Activated naive CD4-positive, alpha-beta T cell treated with anti-CD3 and anti-CD28 coated beads, Interleukin-2, amount 50 U/mL, for 72 hours (primary cell): ENCODE measurements at regions not wholly inside any gene's neighbourhood (a gene's known extent, or its start where the extent isn't known, plus 50 kb on each side); places are given as distances from the start of the nearest gene placed in this dataset.
"Not testable (repeated sequence)": the region's sequence is repeated elsewhere in the genome, so short reads cannot be mapped to it uniquely, and the experiment has no call there.

Experiments
- ATAC-seq, 2 donors: fragments of 150-1000 bp; cut with Tn5 transposase; 2 replicates each; pipeline ENCODE4 v1.10.0; 2021; ENCODE audit warnings: mild to moderate bottlenecking in 2 of 2, moderate library complexity in 2 of 2
- DNase-seq, 2 donors: peaks; one replicate each; pipeline ENCODE4 v3.0.0; 2021 to 2022; ENCODE audit warnings: low spot score in 2 of 2
- H3K27ac Mint-ChIP-seq, 2 donors: one replicate each; pipeline ENCODE4 v1.8.0; 2022; ENCODE audit warnings: mild to moderate bottlenecking in 2 of 2, mixed read lengths in 2 of 2
- H3K36me3 Mint-ChIP-seq, 2 donors: one replicate each; pipeline ENCODE4 v1.8.0; 2022; ENCODE audit warnings: mixed read lengths in 2 of 2
- H3K9me3 Mint-ChIP-seq, 2 donors: one replicate each; pipeline ENCODE4 v1.8.0; 2022; ENCODE audit warnings: mixed read lengths in 2 of 2

DNA sequence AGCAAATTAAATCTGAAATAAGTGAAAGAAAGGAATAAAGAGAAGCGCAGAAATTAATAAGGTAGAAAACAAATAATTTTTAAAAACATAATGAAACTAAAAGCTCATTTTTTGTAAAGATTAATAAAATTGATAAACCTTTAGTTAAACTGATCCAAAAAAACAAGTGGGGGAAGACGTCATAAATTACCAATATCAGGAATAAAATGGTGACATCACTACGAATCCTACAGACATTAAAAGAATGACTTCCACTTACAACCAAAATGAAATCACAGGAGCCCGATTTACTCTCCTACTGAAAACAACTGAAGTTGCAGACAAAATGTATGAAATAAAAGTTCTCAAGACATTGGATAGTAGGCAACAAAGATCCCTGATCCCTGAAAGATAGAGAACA lies 68.1 kb upstream of the IFFO2 start:
- Mint-ChIP-seq H3K9me3 (peaks cover 0 to 5% of the 10 kb centered on the region in 2 donors), H3K27ac (no peak overlapping the region), H3K36me3 (no peaks in the 10 kb centered on the region)
- ATAC-seq = no peak
- DNase-seq = no peak

- ATAC-seq (no peak), DNase-seq (no peak)
- Mint-ChIP-seq H3K9me3 (peaks cover 0 to 11% of the 10 kb centered on the region in 2 donors), H3K36me3 (no peaks in the 10 kb centered on the region), H3K27ac (no peak overlapping the region)
Measured at GRCh38 chr1:19023787-19024186, 67.3 kb upstream of the IFFO2 start.

GRCh38 chr1:19021845-19022244 lies 65.4 kb upstream of the IFFO2 start:
- Mint-ChIP-seq H3K27ac (no peak overlapping the region), H3K36me3 (no peaks in the 10 kb centered on the region)
- no peak for ATAC-seq

DNA sequence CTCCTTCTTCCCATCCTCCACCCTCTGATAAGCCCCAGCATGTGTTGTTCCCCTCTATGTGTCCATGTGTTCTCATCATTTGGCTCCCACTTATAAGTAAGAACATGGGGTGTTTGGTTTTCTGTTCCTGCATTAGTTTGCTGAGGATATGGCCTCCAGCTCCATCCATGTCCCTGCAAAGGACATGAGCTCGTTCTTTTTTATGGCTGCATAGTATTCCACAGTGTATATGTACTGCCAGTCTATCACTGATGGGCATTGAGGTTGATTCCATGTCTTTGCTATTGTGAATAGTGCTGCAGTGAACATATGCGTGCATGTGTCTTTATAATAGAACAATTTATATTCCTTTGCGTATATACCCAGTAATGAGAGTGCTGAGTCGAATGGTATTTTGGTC lies 62.8 kb upstream of the IFFO2 start:
- ATAC-seq, DNase-seq, H3K36me3 Mint-ChIP-seq, H3K27ac Mint-ChIP-seq: not testable (repeated sequence)
- peaks cover 0 to 11% of the 10 kb centered on the region in 2 donors for H3K9me3 Mint-ChIP-seq

More at GRCh38 chr1:19021845-19022244, 65.4 kb upstream of the IFFO2 start:
- DNase-seq = no peak
- H3K9me3 Mint-ChIP-seq = peaks cover 0 to 11% of the 10 kb centered on the region in 2 donors

DNA sequence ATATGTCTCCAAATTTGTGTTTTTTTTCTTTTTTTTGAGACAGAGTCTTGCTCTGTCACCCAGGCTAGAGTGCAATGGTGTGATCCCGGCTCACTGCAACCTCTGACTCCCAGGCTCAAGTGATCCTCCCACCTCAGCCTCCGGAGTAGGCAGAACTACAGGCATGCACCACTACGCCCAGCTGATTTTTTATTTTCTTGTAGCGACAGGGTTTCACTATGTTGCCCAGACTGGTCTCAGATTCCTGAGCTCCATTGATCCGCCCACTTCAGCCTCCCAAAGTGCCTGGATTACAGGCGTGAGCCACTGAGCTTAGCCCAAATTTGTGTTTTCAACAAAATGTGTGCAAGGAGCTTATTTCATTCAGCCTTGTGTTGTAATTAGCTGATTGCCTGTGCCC lies 59.0 kb upstream of the IFFO2 start:
- H3K27ac Mint-ChIP-seq = no peak overlapping the region
- DNase-seq (no peak), ATAC-seq (no peak)
- H3K9me3 Mint-ChIP-seq = peaks cover 0 to 5% of the 10 kb centered on the region in 2 donors
- no peaks in the 10 kb centered on the region for H3K36me3 Mint-ChIP-seq

GRCh38 chr1:19014765-19015164 lies 58.3 kb upstream of the IFFO2 start:
- Mint-ChIP-seq H3K9me3 (peaks cover 0 to 5% of the 10 kb centered on the region in 2 donors), H3K27ac (no peak overlapping the region), H3K36me3 (no peaks in the 10 kb centered on the region)
- ATAC-seq (no peak), DNase-seq (no peak)

DNA sequence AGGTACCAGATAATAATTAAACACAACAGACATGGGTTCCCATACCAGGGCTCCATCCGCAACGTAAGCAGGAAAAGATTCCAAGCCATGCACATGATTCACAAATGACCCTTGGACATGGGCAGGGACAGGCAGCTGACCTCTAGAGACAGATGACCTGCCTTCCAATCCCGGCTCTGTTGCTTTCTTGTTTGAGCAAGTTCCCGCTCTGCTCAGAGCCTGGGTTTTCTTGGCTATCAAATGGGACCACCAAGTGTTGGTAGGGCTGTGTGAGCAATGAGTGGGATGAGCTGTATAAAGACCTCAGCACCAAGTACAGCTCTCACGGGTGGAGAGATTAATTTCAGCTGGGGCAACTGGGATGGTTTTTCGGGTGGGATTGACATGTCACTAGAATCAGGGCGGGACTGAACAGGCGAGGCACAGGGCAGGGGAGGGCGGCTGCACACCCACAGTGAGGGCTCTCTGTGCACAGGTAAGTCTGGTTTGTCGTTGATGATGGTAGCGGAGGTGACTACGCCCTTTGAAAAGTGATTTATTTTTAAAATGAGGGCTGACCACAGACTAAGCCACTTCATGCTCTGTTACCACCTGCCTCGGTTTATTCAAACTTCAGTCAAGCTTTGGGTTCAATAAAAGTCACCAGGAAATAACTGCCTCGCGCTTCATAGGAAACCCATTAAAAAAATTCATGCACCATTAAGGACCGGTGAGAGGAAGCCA lies 57.5 kb upstream of the IFFO2 start:
- DNase-seq (no peak), ATAC-seq (no peak)
- Mint-ChIP-seq H3K36me3 (no peaks in the 10 kb centered on the region), H3K27ac (no peak overlapping the region), H3K9me3 (peaks cover 0 to 1% of the 10 kb centered on the region in 2 donors)

DNA sequence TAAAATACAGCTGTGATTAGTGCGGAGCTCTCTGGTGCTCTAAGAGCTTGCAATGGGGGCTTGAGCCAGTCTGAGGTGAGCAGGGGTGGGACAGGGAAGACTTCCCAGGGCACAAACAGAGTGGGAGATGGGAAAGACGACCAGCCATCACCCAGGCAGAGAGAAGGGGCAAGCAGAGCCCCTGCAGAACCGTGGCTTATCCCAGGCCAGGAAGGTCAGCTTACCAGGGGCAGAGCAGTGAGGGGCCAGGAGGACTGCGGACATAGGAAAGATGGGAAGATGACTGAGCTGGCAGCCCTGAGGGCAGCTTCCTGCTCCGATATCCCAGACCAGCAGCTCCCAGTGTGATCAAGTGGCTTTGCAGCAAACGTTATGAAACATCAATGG lies 55.4 kb upstream of the IFFO2 start:
- Mint-ChIP-seq H3K36me3 (no peaks in the 10 kb centered on the region), H3K9me3 (peaks cover 0 to under 1% of the 10 kb centered on the region in 2 donors), H3K27ac (peak overlapping the region; percentile 91 to 93)
- DNase-seq (no peak), ATAC-seq (no peak)

DNA sequence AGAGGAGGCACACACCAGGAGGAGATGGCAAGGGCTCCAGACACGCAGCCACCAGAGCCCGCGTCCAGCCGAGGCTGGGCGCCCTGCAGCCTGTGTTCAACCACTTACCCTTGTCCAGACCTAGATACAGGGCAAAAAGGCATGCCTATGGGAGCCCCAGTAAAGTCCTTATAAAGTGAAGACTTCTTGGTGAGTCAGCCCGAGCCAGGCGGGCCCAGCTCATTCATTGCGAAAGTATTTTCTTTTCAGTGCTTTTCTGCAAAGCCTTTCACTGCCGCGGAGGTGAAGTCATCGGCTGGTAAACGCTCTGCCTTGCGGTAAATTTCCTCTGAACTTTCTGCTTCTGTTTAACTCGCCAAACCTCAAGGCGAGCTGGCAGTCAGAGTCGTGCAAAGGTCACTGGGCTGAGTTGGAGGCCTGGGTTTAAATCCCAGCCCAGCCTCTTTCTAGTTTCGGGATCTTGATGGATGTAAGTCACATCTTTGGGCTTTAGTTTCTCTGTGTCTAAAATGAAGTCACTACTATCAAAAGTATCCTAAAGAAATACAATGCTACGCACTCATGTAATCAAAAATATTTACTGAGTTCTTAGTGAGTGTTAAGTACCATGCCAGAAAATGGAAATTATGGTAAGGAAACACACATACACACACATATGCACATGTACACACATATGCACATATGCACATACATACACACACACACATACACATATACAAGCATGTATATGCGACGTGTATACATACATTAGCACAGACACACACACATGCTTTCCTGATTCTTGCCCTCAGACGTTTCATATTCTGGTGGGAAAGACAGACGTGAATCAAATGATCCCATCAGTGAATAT lies 54.7 kb upstream of the IFFO2 start:
- Mint-ChIP-seq H3K9me3 (peaks cover 0 to 4% of the 10 kb centered on the region in 2 donors), H3K27ac (peak overlapping the region; percentile 91 to 93), H3K36me3 (no peaks in the 10 kb centered on the region)
- peak; percentile 94 to 98 for ATAC-seq
- DNase-seq = peak; percentile 78 to 90

GRCh38 chr1:19010503-19010902 lies 54.0 kb upstream of the IFFO2 start:
- Mint-ChIP-seq H3K27ac (peak overlapping the region; percentile 90 to 93), H3K36me3 (no peaks in the 10 kb centered on the region), H3K9me3 (peaks cover 0 to 4% of the 10 kb centered on the region in 2 donors)
- no peak for DNase-seq
- ATAC-seq = no peak

DNA sequence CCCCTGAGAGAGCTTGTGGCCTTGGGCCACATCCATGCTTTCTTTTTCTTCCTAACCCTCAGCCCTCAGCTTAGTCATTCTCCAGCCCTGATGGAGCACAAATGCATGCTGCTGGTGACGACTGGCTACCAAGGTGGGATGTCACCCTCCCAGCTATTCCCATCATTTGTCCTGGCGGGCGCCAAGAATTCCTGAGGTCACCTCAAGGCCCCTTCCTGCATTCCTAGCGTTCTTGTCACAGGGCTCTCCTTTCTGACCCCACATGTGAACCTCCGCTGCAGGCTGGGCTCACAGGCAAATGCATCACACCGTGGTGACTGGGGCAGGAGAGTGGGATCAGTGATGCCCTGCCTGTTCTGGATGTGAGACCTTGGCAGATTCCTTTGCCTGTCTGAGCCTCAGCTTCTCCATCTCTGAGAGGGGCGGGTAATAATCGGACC lies 53.4 kb upstream of the IFFO2 start:
- H3K9me3 Mint-ChIP-seq = peaks cover 0 to 4% of the 10 kb centered on the region in 2 donors
- H3K27ac Mint-ChIP-seq = peak overlapping the region; percentile 90 to 93
- ATAC-seq (no peak), DNase-seq (no peak)
- H3K36me3 Mint-ChIP-seq = no peaks in the 10 kb centered on the region

DNA sequence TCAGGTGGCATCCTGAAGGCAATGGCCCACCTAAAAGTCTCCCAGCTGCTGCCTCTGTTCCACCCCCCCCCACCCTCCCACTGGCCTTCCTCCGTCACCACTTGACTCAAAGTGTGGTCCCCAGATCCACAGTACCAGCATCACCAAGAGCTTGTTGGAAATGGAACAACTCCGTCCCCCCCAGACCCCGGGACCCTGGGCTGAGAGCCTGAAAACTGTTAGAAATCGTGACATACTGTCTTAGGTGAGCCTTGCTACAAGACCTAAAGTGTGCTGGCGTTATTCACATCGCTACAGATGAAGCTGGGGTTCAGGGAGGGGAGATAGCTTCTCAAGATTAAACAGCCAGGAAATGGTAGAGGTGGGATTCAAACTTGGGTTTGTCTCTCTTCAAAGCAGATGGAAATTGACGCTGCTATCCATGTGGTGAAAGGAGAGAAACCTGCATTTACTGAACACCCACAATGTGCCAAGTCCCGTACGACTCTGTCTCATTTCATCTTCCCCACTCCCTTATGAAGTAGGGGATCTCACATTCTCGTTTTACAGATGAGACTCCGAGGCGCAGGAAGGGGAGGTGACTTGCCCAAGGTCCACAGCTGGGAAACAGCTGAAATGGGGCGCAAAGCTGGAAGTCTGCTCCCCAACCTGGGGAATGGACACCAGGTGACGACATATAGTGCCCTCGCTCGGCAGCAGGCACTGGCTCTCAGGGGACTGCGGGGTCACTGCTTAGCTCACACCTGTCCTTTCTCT lies 52.8 kb upstream of the IFFO2 start:
- H3K27ac Mint-ChIP-seq = peak overlapping the region in 1 of 2 donors; percentile 93

DNA sequence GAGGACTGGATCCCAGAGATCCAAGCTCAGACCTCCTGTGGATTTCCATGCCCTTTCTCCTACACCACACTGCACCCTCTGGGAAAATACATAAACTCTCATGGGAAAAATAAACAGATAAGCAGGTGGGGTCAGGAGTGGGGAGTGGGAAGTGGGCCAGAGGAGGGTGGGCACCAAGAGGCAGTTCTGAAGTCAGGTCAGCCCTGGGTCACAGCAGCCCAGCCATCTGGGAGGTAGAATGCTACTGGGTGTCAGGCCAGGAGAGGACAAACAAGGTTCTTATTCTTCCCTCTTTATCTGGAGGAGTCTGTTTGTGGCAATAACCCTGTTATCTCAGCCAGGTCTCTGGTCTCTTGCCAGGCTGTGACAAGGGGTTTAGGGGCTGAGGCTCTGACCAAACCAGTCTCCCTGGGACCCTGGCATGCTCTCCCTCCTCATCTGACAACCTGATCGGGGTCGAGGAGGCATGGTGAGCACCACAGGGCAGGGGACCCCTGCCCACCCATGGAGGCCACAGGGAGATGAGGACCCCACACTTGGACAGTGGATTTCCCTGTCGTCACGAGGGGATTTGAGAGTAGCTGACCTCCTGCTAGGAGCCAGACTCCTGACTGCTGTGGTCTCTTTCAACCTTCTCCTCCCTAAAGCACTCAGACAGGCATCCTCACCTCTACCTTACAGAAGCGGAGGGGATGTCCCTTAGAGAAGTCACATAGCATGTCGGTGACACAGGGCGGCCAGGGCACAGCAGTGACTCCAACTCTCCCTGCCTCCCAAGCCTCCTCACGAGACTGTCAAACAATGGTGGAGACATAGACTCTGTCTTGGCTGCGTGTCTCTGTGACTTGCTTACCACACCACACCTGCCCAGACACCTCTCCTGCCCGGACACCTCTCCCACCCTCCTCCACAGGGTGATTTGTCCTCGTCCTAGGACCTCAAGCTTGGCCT lies 51.3 kb upstream of the IFFO2 start:
- peaks cover 0 to 5% of the 10 kb centered on the region in 2 donors for H3K36me3 Mint-ChIP-seq
- H3K9me3 Mint-ChIP-seq = peaks cover 0 to 16% of the 10 kb centered on the region in 2 donors
- ATAC-seq (no peak), DNase-seq (no peak)
- H3K27ac Mint-ChIP-seq = no peak overlapping the region

More for the DNA sequence above, 52.8 kb upstream of the IFFO2 start:
- Mint-ChIP-seq H3K9me3 (peaks cover 0 to 4% of the 10 kb centered on the region in 2 donors), H3K36me3 (no peaks in the 10 kb centered on the region)
- ATAC-seq = no peak
- DNase-seq = no peak

GRCh38 chr1:19006837-19007271 lies 50.4 kb upstream of the IFFO2 start:
- ATAC-seq = no peak
- Mint-ChIP-seq H3K27ac (no peak overlapping the region), H3K9me3 (peaks cover 0 to 24% of the 10 kb centered on the region in 2 donors), H3K36me3 (peaks cover 5 to 6% of the 10 kb centered on the region in 2 donors)
- DNase-seq = no peak
